ENCODE measurements at regions not wholly inside any gene's neighbourhood (a gene's known extent, or its start where the extent isn't known, plus 50 kb on each side); places are given as distances from the start of the nearest gene placed in this dataset.

DNA sequence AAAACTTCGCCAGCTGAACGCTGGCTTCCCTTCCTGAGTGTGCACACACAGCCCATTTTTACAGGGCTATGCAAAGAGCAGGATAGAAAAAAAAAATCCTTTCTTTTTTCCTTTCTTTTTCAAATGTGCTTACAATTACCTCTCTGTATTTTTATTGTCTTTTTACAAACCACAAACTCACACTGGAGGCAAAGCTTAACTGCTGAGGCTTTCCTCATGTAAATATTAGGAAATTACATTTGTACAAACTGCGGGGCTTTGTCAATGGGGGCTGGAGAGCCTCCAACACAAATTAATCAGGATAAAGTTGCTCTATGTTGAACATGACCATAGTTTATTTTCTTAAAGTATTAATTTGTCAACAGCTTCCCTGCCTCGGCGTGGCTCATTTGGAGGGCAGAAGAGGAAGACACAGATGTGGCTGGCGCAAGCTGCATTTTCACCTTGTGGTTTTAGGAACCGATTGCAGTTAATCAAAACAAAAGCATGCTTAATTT lies 411.7 kb upstream of the MKI67 start:
- ATAC-seq (no peak), DNase-seq (no peak)
- no peaks in the 10 kb centered on the region for H3K4me1 ChIP-seq (ENCODE audit: control insufficient read depth in 2 of 2, insufficient read depth in 2 of 2, low read length in 2 of 2)
- H3K27ac ChIP-seq (ENCODE audit: low read depth, low read length), result no peak overlapping the region
- intact Hi-C loops (cut with micrococcal nuclease), result loop anchor here in 1 of 2 donors (10.0 kb wide), 1 partner anchor 263 kb away; no protein-coding TSS in a partner anchor
- no peaks in the 10 kb centered on the region for H3K36me3 ChIP-seq (ENCODE audit: control insufficient read depth in 2 of 3, insufficient read depth in 3 of 3, low read length in 3 of 3)
- no peak overlapping the region for H3K4me3 Mint-ChIP-seq
- peaks cover 0 to 5% (median 0%) of the 10 kb centered on the region in 5 donors for H3K36me3 Mint-ChIP-seq
- POLR2A ChIA-PET, result no interaction called here
- H3K27ac Mint-ChIP-seq, result no peak overlapping the region
- no peaks in the 10 kb centered on the region for H3K9me3 ChIP-seq (ENCODE audit: control insufficient read depth in 2 of 3, low read length in 3 of 3)
- H3K27me3 Mint-ChIP-seq, result peaks cover 39 to 68% (median 55%) of the 10 kb centered on the region in 5 donors
- CTCF ChIA-PET, result no interaction called here
- H3K27me3 ChIP-seq (ENCODE audit: control insufficient read depth in 2 of 2, insufficient read depth in 2 of 2, low read length in 2 of 2), result peaks cover 0 to 3% of the 10 kb centered on the region in 2 donors
- peaks cover 0 to 4% (median 0%) of the 10 kb centered on the region in 11 donors for H3K9me3 Mint-ChIP-seq
- no peak overlapping the region for H3K4me3 ChIP-seq (ENCODE audit: low read length)
- no peaks in the 10 kb centered on the region for H3K4me1 Mint-ChIP-seq

GRCh38 chr10:128538671-128539070 lies 412.4 kb upstream of the MKI67 start:
- H3K27ac Mint-ChIP-seq, result no peak overlapping the region
- Histone ChIP-seq H3K27ac (ENCODE audit: low read depth, low read length) (no peak overlapping the region), H3K27me3 (ENCODE audit: control insufficient read depth in 2 of 2, insufficient read depth in 2 of 2, low read length in 2 of 2) (peaks cover 0 to 3% of the 10 kb centered on the region in 2 donors), H3K9me3 (ENCODE audit: control insufficient read depth in 2 of 3, low read length in 3 of 3) (no peaks in the 10 kb centered on the region), H3K36me3 (ENCODE audit: control insufficient read depth in 2 of 3, insufficient read depth in 3 of 3, low read length in 3 of 3) (no peaks in the 10 kb centered on the region), H3K4me1 (ENCODE audit: control insufficient read depth in 2 of 2, insufficient read depth in 2 of 2, low read length in 2 of 2) (no peaks in the 10 kb centered on the region), H3K4me3 (ENCODE audit: low read length) (no peak overlapping the region)
- peaks cover 0 to 4% (median 0%) of the 10 kb centered on the region in 11 donors for H3K9me3 Mint-ChIP-seq
- no peak for DNase-seq
- no peak overlapping the region for H3K4me3 Mint-ChIP-seq
- H3K4me1 Mint-ChIP-seq, result no peaks in the 10 kb centered on the region
- intact Hi-C loops (cut with micrococcal nuclease), result loop anchor here in 1 of 2 donors (10.0 kb wide), 1 partner anchor 264 kb away; no protein-coding TSS in a partner anchor
- ATAC-seq, result no peak
- ChIA-PET POLR2A (no interaction called here), CTCF (no interaction called here)
- H3K27me3 Mint-ChIP-seq, result peaks cover 39 to 65% (median 58%) of the 10 kb centered on the region in 5 donors
- peaks cover 0 to 5% (median 0%) of the 10 kb centered on the region in 5 donors for H3K36me3 Mint-ChIP-seq

- no peaks in the 10 kb centered on the region for H3K36me3 ChIP-seq (ENCODE audit: control insufficient read depth in 2 of 3, insufficient read depth in 3 of 3, low read length in 3 of 3)
- H3K27me3 Mint-ChIP-seq, result peaks cover 37 to 63% (median 58%) of the 10 kb centered on the region in 5 donors
Measured at GRCh38 chr10:128539510-128540127, 413.4 kb upstream of the MKI67 start.

GRCh38 chr10:128540128-128540762 lies 414.0 kb upstream of the MKI67 start:
- Histone ChIP-seq H3K27ac (ENCODE audit: low read depth, low read length) (no peak overlapping the region), H3K9me3 (ENCODE audit: control insufficient read depth in 2 of 3, low read length in 3 of 3) (no peaks in the 10 kb centered on the region), H3K4me1 (ENCODE audit: control insufficient read depth in 2 of 2, insufficient read depth in 2 of 2, low read length in 2 of 2) (no peaks in the 10 kb centered on the region), H3K27me3 (ENCODE audit: control insufficient read depth in 2 of 2, insufficient read depth in 2 of 2, low read length in 2 of 2) (peaks cover 0 to 2% of the 10 kb centered on the region in 2 donors), H3K36me3 (ENCODE audit: control insufficient read depth in 2 of 3, insufficient read depth in 3 of 3, low read length in 3 of 3) (no peaks in the 10 kb centered on the region), H3K4me3 (ENCODE audit: low read length) (no peak overlapping the region)
- ChIA-PET POLR2A (no interaction called here), CTCF (no interaction called here)
- H3K9me3 Mint-ChIP-seq, result peaks cover 0 to 4% (median 0%) of the 10 kb centered on the region in 11 donors
- H3K36me3 Mint-ChIP-seq, result peaks cover 0 to 5% (median 0%) of the 10 kb centered on the region in 5 donors
- peaks cover 30 to 63% (median 58%) of the 10 kb centered on the region in 5 donors for H3K27me3 Mint-ChIP-seq
- ATAC-seq (no peak), DNase-seq (no peak)
- intact Hi-C loops (cut with micrococcal nuclease), result no loop called here
- no peak overlapping the region for H3K27ac Mint-ChIP-seq
- no peak overlapping the region for H3K4me3 Mint-ChIP-seq
- no peaks in the 10 kb centered on the region for H3K4me1 Mint-ChIP-seq

More at GRCh38 chr10:128539510-128540127, 413.4 kb upstream of the MKI67 start:
- H3K4me3 Mint-ChIP-seq, result no peak overlapping the region
- H3K9me3 Mint-ChIP-seq, result peaks cover 0 to 4% (median 0%) of the 10 kb centered on the region in 11 donors
- CTCF ChIA-PET, result no interaction called here
- Histone ChIP-seq H3K27me3 (ENCODE audit: control insufficient read depth in 2 of 2, insufficient read depth in 2 of 2, low read length in 2 of 2) (peaks cover 0 to 3% of the 10 kb centered on the region in 2 donors), H3K27ac (ENCODE audit: low read depth, low read length) (no peak overlapping the region), H3K9me3 (ENCODE audit: control insufficient read depth in 2 of 3, low read length in 3 of 3) (no peaks in the 10 kb centered on the region), H3K4me3 (ENCODE audit: low read length) (no peak overlapping the region), H3K4me1 (ENCODE audit: control insufficient read depth in 2 of 2, insufficient read depth in 2 of 2, low read length in 2 of 2) (no peaks in the 10 kb centered on the region)
- POLR2A ChIA-PET, result no interaction called here
- intact Hi-C loops (cut with micrococcal nuclease), result loop anchor here in 1 of 2 donors (10.0 kb wide), 1 partner anchor 265 kb away; no protein-coding TSS in a partner anchor
- no peak for ATAC-seq
- H3K36me3 Mint-ChIP-seq, result peaks cover 0 to 5% (median 0%) of the 10 kb centered on the region in 5 donors
- DNase-seq, result no peak
- H3K27ac Mint-ChIP-seq, result peak overlapping the region in 1 of 9 donors; percentile 22
- no peaks in the 10 kb centered on the region for H3K4me1 Mint-ChIP-seq

DNA sequence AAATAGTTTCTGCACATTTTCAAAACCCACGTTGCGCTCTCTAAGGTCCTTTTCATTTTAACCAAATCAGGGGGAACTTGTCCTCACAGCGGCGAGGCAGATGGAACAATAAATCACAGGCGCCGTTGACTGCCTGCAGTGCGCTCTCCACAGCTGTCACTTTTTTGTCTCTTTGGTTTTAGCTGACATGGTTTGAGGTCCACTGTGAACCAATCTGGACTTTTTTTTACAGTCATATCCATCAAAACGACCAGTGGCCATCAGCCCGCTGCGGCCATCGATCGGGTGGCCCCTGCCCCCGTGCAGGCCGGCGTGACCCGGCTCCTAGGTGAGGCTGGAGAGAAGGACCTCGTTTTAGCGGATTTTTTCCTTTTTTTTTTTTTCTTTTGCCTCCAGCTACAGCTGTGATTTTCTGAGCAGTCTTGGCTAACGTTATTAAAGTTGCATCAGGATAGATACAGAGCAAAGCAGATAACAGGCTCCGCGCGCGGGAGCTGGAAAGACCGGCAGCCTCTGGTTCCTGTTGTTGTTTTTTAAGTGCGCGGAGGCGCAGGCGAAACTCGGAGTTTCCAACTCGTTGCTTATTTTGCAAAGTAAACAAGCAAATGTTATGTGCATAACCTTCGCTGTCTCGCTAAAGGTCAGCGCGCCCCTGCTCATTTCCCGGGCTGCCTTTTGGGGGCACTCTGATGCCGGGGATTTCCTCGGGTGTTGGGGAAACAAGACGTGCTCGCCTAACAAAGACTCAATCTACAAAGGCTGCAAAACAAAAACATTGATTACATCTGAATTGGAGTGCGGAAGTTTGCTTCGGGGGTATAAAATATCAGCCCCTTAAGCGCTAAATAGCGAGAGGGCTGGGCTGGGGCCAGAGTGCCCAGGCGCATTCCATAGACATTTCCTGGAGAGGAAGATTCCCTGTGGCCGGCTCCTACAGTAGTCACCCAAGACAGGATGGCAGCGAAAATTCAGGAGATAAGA lies 414.8 kb upstream of the MKI67 start:
- Histone ChIP-seq H3K9me3 (ENCODE audit: control insufficient read depth in 2 of 3, low read length in 3 of 3) (no peaks in the 10 kb centered on the region), H3K27me3 (ENCODE audit: control insufficient read depth in 2 of 2, insufficient read depth in 2 of 2, low read length in 2 of 2) (no peaks in the 10 kb centered on the region), H3K36me3 (ENCODE audit: control insufficient read depth in 2 of 3, insufficient read depth in 3 of 3, low read length in 3 of 3) (no peaks in the 10 kb centered on the region), H3K4me3 (ENCODE audit: low read length) (no peak overlapping the region), H3K4me1 (ENCODE audit: control insufficient read depth in 2 of 2, insufficient read depth in 2 of 2, low read length in 2 of 2) (no peaks in the 10 kb centered on the region), H3K27ac (ENCODE audit: low read depth, low read length) (no peak overlapping the region)
- H3K9me3 Mint-ChIP-seq, result peaks cover 0 to 4% (median 0%) of the 10 kb centered on the region in 11 donors
- ChIA-PET POLR2A (no interaction called here), CTCF (no interaction called here)
- peaks cover 0 to 5% (median 0%) of the 10 kb centered on the region in 5 donors for H3K36me3 Mint-ChIP-seq
- no peak for ATAC-seq
- H3K4me1 Mint-ChIP-seq, result no peaks in the 10 kb centered on the region
- H3K27ac Mint-ChIP-seq, result no peak overlapping the region
- no peak for DNase-seq
- intact Hi-C loops (cut with micrococcal nuclease), result no loop called here
- peaks cover 27 to 62% (median 53%) of the 10 kb centered on the region in 5 donors for H3K27me3 Mint-ChIP-seq
- no peak overlapping the region for H3K4me3 Mint-ChIP-seq

- no peaks in the 10 kb centered on the region for H3K27me3 ChIP-seq (ENCODE audit: control insufficient read depth in 2 of 2, insufficient read depth in 2 of 2, low read length in 2 of 2)
- Mint-ChIP-seq H3K36me3 (peaks cover 0 to 5% (median 0%) of the 10 kb centered on the region in 5 donors), H3K27me3 (peaks cover 23 to 55% (median 50%) of the 10 kb centered on the region in 5 donors), H3K4me3 (no peak overlapping the region), H3K9me3 (peaks cover 0 to 4% (median 0%) of the 10 kb centered on the region in 11 donors), H3K27ac (no peak overlapping the region), H3K4me1 (no peaks in the 10 kb centered on the region)
- ChIA-PET POLR2A (no interaction called here), CTCF (no interaction called here)
- H3K9me3 ChIP-seq (ENCODE audit: control insufficient read depth in 2 of 3, low read length in 3 of 3), result no peaks in the 10 kb centered on the region
- intact Hi-C loops (cut with micrococcal nuclease), result no loop called here
- ATAC-seq, result no peak
- H3K4me3 ChIP-seq (ENCODE audit: low read length), result no peak overlapping the region
- no peak overlapping the region for H3K27ac ChIP-seq (ENCODE audit: low read depth, low read length)
- H3K4me1 ChIP-seq (ENCODE audit: control insufficient read depth in 2 of 2, insufficient read depth in 2 of 2, low read length in 2 of 2), result no peaks in the 10 kb centered on the region
- DNase-seq, result no peak
- H3K36me3 ChIP-seq (ENCODE audit: control insufficient read depth in 2 of 3, insufficient read depth in 3 of 3, low read length in 3 of 3), result no peaks in the 10 kb centered on the region
Measured at GRCh38 chr10:128541926-128542475, 415.8 kb upstream of the MKI67 start.
